Tibial nerve (tissue), 4 donors: ENCODE measurements at regions not wholly inside any gene's neighbourhood (a gene's known extent, or its start where the extent isn't known, plus 50 kb on each side); places are given as distances from the start of the nearest gene placed in this dataset.

Experiments used
- EP300 ChIP-seq, 2 donors: sonication (generic); formaldehyde crosslinking; IDR thresholded peaks; one replicate each; pipeline ENCODE4 v1.6.1; 2017; ENCODE audit warnings: antibody characterized with exemption in 2 of 2, mild to moderate bottlenecking in 1 of 2
- POLR2A ChIP-seq, 2 donors: fragments of 450-650 bp; IDR thresholded peaks; one replicate each; pipeline ENCODE4 v1.6.1; 2017; ENCODE audit warnings: antibody characterized with exemption in 2 of 2, mild to moderate bottlenecking in 2 of 2, moderate library complexity in 2 of 2
- TF ChIP-seq, protein P1 (sequence below), 5 experiments: fragments of 200-600 bp in 3 of 5; fragments of 450-650 bp in 2 of 5; sonication (generic) in 3 of 5; IDR thresholded peaks; one replicate each; pipeline ENCODE4 v1.5.1; 2016 to 2019; ENCODE audit warnings: antibody characterized with exemption in 5 of 5, mild to moderate bottlenecking in 3 of 5, moderate library complexity in 2 of 5

DNA sequence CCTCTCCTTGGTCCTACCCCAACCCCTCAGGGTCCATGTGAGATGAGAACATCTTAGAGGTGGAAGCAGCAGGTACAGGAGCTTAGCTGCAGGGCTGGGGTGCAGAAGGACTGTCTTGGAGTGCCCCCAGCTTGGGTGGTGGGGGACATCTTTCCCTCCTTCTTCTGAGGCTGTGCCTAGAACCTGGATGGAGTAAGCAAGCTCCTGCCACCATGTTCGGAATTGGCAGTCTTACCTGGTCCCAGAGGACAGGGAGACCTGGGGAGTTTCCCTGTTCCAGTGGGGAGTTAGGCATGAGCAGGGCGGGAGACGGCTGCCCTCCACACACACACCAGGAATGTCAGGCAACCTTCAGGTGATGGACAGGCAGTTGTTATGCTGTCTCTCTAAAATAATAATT is 131.0 kb upstream of the COPS8 start:
- TF ChIP-seq, protein P1, sequence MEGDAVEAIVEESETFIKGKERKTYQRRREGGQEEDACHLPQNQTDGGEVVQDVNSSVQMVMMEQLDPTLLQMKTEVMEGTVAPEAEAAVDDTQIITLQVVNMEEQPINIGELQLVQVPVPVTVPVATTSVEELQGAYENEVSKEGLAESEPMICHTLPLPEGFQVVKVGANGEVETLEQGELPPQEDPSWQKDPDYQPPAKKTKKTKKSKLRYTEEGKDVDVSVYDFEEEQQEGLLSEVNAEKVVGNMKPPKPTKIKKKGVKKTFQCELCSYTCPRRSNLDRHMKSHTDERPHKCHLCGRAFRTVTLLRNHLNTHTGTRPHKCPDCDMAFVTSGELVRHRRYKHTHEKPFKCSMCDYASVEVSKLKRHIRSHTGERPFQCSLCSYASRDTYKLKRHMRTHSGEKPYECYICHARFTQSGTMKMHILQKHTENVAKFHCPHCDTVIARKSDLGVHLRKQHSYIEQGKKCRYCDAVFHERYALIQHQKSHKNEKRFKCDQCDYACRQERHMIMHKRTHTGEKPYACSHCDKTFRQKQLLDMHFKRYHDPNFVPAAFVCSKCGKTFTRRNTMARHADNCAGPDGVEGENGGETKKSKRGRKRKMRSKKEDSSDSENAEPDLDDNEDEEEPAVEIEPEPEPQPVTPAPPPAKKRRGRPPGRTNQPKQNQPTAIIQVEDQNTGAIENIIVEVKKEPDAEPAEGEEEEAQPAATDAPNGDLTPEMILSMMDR (IDR thresholded peaks at IDR 0.05) = no peak
- no peak for TF ChIP-seq POLR2A (IDR thresholded peaks at IDR 0.05)
- no peak for TF ChIP-seq EP300 (IDR thresholded peaks at IDR 0.05)
